ENCODE measurements at regions not wholly inside any gene's neighbourhood (a gene's known extent, or its start where the extent isn't known, plus 50 kb on each side); places are given as distances from the start of the nearest gene placed in this dataset.

DNA sequence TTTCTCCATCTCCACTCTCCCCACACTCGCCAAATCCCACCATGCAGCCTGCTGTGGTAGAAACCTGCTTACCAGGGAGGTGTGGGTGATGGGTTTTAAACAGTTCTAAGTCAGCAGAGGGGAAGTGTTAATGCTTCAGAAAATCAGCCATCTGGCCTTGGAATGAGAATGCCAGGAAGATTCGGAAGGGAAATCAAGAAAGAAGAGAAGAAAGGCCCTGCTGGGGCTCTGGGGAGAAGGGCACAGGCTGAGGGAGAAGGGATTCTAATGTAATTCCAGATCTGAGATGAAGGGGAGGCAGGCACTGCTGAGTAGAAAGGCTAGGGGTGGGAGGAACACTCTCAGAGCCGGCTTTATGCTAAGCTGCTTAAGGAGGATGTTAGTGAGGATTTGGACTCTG, 434.7 kb upstream of the DMAC1 start:
- Mint-ChIP-seq H3K27me3 (ENCODE audit: low read depth) (peaks cover 3% of the 10 kb centered on the region), H3K4me3 (no peak overlapping the region), H3K36me3 (ENCODE audit: low read depth) (no peaks in the 10 kb centered on the region), H3K27ac (peak overlapping the region in 1 of 3 experiments; percentile 10), H3K4me1 (no peaks in the 10 kb centered on the region), H3K9me3 (no peaks in the 10 kb centered on the region)
- TF ChIP-seq, protein P1, sequence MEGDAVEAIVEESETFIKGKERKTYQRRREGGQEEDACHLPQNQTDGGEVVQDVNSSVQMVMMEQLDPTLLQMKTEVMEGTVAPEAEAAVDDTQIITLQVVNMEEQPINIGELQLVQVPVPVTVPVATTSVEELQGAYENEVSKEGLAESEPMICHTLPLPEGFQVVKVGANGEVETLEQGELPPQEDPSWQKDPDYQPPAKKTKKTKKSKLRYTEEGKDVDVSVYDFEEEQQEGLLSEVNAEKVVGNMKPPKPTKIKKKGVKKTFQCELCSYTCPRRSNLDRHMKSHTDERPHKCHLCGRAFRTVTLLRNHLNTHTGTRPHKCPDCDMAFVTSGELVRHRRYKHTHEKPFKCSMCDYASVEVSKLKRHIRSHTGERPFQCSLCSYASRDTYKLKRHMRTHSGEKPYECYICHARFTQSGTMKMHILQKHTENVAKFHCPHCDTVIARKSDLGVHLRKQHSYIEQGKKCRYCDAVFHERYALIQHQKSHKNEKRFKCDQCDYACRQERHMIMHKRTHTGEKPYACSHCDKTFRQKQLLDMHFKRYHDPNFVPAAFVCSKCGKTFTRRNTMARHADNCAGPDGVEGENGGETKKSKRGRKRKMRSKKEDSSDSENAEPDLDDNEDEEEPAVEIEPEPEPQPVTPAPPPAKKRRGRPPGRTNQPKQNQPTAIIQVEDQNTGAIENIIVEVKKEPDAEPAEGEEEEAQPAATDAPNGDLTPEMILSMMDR (IDR thresholded peaks at IDR 0.05; ENCODE audit: unreplicated experiment in 3 of 3): no peak

DNA sequence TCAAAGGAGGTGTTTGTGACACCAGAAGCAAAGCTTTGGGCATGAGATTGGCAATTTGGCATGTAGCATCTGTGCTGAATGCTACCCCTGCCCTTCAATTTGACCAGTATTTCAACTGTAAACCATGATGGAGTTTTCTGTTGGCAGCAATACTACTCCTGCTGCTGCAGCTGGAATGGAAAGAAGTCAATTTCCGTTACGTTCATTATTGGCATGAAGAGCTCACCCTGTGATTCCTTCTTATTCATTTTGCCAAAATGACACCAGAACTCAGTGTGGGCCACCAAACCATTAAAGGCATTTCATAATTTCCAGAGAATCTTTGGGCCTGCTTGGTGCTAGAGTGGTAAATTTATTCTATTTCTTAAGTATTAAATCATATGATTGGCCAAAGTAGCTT, 433.1 kb upstream of the DMAC1 start:
- Mint-ChIP-seq H3K4me3 (no peak overlapping the region), H3K9me3 (no peaks in the 10 kb centered on the region), H3K4me1 (no peaks in the 10 kb centered on the region), H3K36me3 (ENCODE audit: low read depth) (no peaks in the 10 kb centered on the region), H3K27ac (no peak overlapping the region), H3K27me3 (ENCODE audit: low read depth) (peaks cover 3% of the 10 kb centered on the region)
- TF ChIP-seq, protein P1 (IDR thresholded peaks at IDR 0.05; ENCODE audit: unreplicated experiment in 3 of 3): no peak

DNA sequence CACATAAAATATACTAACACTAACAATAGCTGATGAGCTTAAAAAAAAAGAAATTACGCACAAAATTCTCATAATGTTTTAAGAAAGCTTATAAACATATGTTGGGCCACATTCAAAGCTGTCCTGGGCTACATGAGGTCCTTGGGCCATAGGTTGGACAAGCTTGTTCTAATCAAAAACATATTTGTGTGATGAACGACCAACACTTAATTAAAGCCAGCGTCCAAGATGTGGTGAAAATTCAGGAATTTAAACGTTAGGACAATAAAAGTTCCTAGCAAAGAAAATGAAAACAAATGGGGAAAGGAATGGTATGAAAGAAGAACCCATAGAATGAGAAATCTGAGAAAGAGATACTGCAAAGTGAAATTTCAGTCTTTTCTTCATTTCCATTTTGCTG, 429.6 kb upstream of the DMAC1 start:
- Mint-ChIP-seq H3K4me3 (no peak overlapping the region), H3K36me3 (ENCODE audit: low read depth) (no peaks in the 10 kb centered on the region), H3K27me3 (ENCODE audit: low read depth) (peaks cover 3% of the 10 kb centered on the region), H3K4me1 (peaks cover 16% of the 10 kb centered on the region), H3K27ac (no peak overlapping the region), H3K9me3 (no peaks in the 10 kb centered on the region)
- TF ChIP-seq, protein P1 (IDR thresholded peaks at IDR 0.05; ENCODE audit: unreplicated experiment in 3 of 3): no peak

DNA sequence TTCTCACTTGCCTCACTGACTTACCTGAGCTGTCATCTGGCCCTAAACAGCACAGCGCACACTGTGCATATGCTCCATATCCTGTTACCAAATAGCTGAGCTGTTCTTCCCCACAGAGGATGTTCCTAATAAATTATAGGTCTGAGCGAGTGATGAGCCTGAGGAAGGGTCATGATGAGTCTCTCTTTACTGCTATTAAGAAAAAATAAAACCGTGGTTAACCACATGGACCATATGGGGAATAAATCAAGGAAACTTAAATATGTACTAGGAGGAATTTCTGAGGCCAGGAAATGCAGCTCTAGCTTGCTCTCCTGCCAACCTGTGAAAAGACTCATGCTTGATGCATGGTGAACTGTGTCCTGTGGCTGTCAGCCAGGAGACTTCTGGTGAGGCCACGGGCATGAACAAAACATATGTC, 424.8 kb upstream of the DMAC1 start:
- H3K36me3 Mint-ChIP-seq (ENCODE audit: low read depth): no peaks in the 10 kb centered on the region
- TF ChIP-seq, protein P1 (IDR thresholded peaks at IDR 0.05; ENCODE audit: unreplicated experiment in 3 of 3): no peak
- peak overlapping the region; percentile 56 to 88 (median 85) for H3K27ac Mint-ChIP-seq

DNA sequence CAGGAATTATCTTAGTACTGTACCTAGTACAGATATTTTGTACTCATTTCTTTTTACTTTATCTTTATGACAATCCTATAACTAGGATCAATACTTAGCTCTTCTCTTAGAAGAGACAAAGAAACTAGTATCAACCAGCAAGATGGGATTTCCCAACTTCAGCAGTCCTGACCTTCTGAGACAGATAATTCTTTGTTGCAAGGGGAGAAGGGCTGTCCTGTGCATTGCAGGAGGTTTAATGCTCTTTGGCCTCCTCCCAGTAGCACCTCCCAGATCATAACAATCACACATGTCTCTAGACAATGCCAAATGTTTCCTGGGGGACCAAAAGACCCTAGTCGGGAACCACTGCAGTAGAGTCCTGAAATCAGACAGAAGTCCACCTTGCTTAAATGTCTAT, 424.3 kb upstream of the DMAC1 start:
- Mint-ChIP-seq H3K4me1 (peaks cover 37% of the 10 kb centered on the region), H3K27ac (peak overlapping the region; percentile 56 to 88 (median 85)), H3K27me3 (ENCODE audit: low read depth) (no peaks in the 10 kb centered on the region), H3K36me3 (ENCODE audit: low read depth) (no peaks in the 10 kb centered on the region), H3K4me3 (no peak overlapping the region), H3K9me3 (no peaks in the 10 kb centered on the region)
- TF ChIP-seq, protein P1 (IDR thresholded peaks at IDR 0.05; ENCODE audit: unreplicated experiment in 3 of 3): no peak

More for the DNA sequence above, 424.8 kb upstream of the DMAC1 start:
- peaks cover 37% of the 10 kb centered on the region for H3K4me1 Mint-ChIP-seq
- H3K27me3 Mint-ChIP-seq (ENCODE audit: low read depth): no peaks in the 10 kb centered on the region
- no peaks in the 10 kb centered on the region for H3K9me3 Mint-ChIP-seq
- peak overlapping the region in 1 of 3 experiments; percentile 23 for H3K4me3 Mint-ChIP-seq

DNA sequence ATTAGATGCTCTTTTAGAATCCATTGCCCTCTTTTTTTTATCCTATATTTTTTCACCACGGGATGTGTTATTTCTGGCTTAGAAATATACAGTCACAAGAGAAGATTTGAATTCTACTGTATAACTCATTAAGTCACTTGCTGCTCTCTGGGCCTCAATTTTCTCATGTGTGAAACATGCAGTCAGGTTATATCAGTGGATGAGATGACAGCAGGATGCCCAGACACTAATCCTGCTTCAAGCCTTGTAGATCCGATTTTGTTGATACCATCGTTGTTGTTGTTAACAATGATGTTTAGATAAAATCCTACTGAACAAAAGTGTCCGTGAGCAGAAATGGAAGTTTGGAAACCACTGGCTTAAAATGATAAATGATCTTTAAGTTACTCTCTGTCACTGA, 421.9 kb upstream of the DMAC1 start:
- H3K27ac Mint-ChIP-seq: peak overlapping the region in 2 of 3 experiments; percentile 4 to 14
- peaks cover 4% of the 10 kb centered on the region for H3K36me3 Mint-ChIP-seq (ENCODE audit: low read depth)
- no peak overlapping the region for H3K4me3 Mint-ChIP-seq
- peaks cover 36% of the 10 kb centered on the region for H3K4me1 Mint-ChIP-seq
- no peaks in the 10 kb centered on the region for H3K27me3 Mint-ChIP-seq (ENCODE audit: low read depth)
- TF ChIP-seq, protein P1 (IDR thresholded peaks at IDR 0.05; ENCODE audit: unreplicated experiment in 3 of 3): no peak
- H3K9me3 Mint-ChIP-seq: peaks cover 17% of the 10 kb centered on the region
